ENCODE measurements at regions not wholly inside any gene's neighbourhood (a gene's known extent, or its start where the extent isn't known, plus 50 kb on each side); places are given as distances from the start of the nearest gene placed in this dataset.

DNA sequence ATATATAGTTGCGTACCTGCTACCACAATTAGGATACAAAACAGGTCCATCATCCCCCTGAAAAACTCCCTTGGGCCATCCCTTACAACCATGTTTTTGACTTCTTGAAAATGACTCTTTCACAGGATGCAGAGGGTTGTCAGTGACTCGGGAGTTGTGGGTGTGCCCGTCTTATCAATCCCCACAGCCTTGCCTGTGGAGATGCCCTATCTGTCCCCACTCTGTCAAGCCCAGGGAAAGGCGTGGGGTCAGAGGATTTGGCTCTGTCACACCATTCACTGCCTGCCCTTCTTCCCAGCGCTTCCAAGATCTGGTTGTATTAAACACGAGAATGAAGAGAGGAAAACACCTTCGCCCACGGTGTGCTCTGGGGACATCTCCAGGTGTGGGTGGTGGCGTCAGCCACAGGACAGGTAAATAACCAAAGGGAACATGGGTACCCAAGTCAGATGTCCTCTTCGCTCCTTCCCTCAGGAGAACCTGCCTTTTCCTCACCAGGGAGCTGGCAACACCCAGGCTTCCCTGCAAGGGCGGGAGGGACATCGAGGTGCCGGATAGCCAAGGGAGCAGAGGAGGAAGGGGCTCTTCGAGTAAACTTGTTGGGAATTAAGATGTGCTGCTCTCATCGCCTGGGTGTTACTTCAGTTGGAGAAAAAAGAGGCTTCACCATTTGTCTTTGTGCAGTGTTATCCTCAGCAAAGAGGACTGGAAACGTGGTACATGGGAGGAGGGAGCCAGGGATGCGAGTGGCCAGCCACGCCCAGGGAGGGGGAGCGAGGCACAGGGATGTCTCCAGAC lies 100.3 kb downstream of the B3GNT2 start:
- TF ChIP-seq POLR2A (IDR thresholded peaks at IDR 0.05), result no peak
- TF ChIP-seq, protein P1, sequence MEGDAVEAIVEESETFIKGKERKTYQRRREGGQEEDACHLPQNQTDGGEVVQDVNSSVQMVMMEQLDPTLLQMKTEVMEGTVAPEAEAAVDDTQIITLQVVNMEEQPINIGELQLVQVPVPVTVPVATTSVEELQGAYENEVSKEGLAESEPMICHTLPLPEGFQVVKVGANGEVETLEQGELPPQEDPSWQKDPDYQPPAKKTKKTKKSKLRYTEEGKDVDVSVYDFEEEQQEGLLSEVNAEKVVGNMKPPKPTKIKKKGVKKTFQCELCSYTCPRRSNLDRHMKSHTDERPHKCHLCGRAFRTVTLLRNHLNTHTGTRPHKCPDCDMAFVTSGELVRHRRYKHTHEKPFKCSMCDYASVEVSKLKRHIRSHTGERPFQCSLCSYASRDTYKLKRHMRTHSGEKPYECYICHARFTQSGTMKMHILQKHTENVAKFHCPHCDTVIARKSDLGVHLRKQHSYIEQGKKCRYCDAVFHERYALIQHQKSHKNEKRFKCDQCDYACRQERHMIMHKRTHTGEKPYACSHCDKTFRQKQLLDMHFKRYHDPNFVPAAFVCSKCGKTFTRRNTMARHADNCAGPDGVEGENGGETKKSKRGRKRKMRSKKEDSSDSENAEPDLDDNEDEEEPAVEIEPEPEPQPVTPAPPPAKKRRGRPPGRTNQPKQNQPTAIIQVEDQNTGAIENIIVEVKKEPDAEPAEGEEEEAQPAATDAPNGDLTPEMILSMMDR (IDR thresholded peaks at IDR 0.05), result no peak
